NCI-H748 treated with DMSO at 0.1 percent for 48 hours (cell line): ENCODE measurements at regions not wholly inside any gene's neighbourhood (a gene's known extent, or its start where the extent isn't known, plus 50 kb on each side); places are given as distances from the start of the nearest gene placed in this dataset.
A peak's percentile ranks its signal among the peaks of the same experiment; 100 is the strongest.
"Not testable (repeated sequence)": the region's sequence is repeated elsewhere in the genome, so short reads cannot be mapped to it uniquely, and the experiment has no call there.

Experiments
- DNase-seq: peaks from one replicate; lab custom pipeline; 2025; lab: John Stamatoyannopoulos, UW

DNA sequence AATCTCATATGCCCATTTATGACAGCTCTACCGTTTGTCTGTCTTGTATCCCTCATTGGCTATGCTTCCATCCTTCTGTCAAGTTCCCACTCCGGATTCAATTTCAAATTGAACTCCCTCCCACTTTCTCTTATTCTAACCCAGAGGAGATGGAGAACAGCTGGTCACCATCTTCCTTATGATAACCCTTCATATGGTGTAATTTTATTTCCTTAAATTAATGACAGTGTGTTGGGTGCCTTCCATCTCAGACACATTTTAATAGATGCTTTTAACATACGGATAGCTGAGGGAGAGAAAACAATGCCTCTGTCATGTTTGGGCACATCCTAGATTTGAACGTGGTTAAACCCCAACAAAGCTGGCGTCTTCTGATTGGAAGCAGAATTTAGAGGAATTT lies 103.0 kb upstream of the PLXNA2 start:
- DNase-seq = no peak

GRCh38 chr1:208349694-208350330 lies 105.6 kb upstream of the PLXNA2 start:
- DNase-seq = peak; percentile 80

DNA sequence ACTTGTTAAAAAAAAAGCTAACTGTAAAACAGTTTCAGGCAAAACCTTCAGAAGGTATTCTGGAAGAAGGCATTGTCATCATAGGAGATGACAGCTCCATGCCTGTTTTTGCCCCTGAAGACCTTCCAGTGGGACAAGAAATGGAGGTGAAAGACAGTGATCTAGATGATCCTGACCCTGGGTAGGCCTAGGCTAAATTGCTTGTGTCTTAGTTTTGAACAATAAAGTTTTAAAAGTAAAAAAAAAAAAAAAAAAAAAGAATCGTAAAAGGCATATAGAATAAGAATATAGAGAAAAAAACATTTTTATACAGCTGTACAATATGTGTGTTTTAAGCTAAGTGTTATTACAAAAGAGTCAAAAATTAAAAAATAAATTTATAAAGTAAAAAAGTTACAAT lies 106.6 kb upstream of the PLXNA2 start:
- no peak for DNase-seq

DNA sequence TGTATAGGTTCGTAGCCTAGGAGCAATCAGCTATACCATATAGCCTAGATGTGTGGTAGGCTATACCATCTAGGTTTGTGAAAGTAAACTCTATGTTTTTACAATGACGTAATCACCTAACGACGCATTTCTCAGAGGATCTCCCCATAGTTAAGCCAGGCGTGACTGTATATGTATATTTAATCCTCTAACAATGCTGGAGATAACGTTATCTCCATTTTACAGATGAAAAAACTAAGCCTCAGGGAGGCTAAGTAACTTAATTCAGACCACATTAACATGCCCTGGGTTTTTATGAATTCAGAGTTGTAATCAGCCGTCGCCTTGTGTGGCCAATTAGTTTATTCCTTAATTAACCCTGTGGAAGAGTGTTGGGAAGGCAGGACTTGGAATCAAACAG lies 107.7 kb upstream of the PLXNA2 start:
- no peak for DNase-seq

DNA sequence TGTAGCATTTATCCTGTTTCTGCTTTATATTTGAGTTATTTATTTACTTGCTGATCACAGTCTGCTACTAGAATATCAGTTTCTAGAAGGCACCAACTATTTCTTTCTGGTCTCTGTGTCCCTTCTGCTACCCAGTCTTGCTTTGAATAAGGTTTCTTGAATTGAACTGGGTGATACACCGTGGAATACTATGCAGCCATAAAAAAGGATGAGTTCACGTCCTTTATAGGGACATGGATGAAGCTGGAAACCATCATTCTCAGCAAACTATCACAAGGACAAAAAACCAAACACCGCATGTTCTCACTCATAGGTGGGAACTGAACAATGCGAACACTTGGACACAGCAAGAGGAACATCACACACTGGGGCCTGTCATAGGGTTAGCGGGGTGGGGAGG lies 109.6 kb upstream of the PLXNA2 start:
- DNase-seq = not testable (repeated sequence)

DNA sequence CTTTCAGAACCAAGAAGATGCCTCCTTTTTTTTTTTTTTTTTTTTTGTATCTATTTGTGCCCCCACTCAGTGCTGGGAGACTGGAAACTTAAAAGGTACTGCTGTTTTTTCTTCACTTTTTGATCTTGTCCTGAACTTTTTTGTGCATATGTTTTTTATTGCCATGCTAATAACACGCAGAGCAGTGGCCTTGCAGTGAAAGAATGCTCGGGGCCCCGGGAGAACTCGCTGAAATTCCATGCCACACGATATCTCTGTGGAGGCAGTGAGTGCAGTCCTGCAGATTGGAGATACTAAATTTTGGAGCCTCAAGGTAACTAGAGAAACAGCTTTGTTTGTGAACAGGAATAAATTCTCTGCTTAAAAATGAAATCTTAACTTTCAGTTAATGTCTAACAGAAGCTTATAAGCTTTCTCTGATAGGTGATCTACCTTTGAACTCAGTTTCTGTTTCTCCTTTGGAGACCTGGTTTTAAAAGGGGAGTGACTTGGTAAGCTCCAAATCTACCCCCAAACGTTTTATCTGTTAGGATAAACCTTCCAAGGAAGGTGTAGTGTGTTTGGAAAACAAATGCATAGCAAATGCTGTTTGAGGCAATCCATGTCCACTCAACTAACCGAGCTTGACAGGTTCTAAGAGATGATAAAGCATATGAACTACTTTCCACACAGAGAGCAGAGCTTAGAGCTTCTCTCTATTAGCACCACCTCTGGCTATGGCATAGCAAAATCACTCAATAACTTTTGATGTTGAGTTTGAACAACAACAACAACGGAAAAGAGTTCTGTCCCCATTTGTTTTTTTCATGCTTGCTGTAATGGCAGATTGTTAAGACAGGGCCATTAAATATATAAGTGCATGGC lies 113.7 kb upstream of the PLXNA2 start:
- no peak for DNase-seq

GRCh38 chr1:208358651-208359050 lies 114.5 kb upstream of the PLXNA2 start:
- no peak for DNase-seq

- DNase-seq = no peak
Measured at GRCh38 chr1:208362011-208362410, 117.8 kb upstream of the PLXNA2 start.

GRCh38 chr1:208366559-208366958 lies 122.4 kb upstream of the PLXNA2 start:
- no peak for DNase-seq

- DNase-seq = no peak
Measured at GRCh38 chr1:208369045-208369444, 124.9 kb upstream of the PLXNA2 start.

- DNase-seq = no peak
Measured at GRCh38 chr1:208369658-208370057, 125.5 kb upstream of the PLXNA2 start.

GRCh38 chr1:208374391-208374941 lies 130.3 kb upstream of the PLXNA2 start:
- DNase-seq = no peak

DNA sequence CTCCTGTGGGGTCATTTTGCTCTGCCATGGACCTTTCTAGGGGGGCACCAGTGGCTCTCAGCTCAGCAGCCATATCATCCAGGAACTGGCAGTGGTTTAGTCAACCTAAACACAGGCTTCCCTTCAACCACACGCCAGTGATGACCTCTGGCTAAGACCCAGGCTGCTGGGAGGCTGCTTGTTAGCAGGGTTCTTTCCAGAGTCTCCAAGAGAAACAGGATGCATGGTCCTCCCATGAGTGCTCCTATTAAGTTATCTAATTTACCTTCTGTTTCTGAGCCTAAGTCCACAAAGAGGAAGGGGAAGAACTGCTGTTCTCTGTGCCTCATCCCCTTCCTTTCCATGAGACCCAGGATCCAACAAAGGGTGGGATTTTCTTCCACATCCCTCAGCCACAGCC lies 137.3 kb upstream of the PLXNA2 start:
- DNase-seq = no peak

- peak; percentile 73 for DNase-seq
Measured at GRCh38 chr1:208387908-208388811, 144.0 kb upstream of the PLXNA2 start.

DNA sequence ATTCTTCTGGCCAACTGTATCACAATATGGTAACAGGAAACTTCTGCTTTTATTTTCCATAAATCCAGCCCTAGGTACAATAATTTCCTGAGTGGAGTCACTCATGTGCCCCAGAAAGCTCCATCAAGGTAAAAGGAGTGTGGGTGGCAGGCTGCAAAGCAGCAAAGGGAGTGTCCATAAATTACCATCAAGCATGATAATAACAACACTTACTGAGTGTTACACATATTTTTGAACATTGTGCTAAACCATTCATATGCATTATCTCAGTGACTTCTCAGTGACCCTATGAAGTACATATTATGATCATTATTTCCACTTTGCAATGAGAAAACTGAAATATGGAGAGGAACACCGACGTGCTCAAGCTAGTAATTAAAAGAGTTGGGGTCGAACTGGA lies 149.2 kb upstream of the PLXNA2 start:
- DNase-seq = no peak

DNA sequence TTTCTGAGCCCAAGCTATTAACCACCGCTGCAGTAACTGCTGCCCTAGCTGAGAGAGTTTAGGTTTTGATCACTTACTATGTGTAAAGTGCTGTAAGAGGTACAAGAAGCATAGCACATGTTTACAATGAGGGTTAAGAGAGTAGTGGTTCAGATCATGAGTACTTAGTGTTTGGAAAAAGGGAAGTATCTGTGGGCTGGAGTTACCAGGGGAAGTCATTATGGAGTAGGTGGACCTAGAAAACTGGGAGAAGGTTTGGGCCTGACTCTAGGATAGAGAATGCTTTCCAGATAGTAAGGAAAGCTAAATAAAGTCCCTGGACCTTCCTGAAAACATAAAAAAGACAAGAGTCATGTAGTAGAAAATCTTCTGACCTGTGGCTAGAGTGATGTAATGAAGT lies 149.6 kb upstream of the PLXNA2 start:
- no peak for DNase-seq

DNA sequence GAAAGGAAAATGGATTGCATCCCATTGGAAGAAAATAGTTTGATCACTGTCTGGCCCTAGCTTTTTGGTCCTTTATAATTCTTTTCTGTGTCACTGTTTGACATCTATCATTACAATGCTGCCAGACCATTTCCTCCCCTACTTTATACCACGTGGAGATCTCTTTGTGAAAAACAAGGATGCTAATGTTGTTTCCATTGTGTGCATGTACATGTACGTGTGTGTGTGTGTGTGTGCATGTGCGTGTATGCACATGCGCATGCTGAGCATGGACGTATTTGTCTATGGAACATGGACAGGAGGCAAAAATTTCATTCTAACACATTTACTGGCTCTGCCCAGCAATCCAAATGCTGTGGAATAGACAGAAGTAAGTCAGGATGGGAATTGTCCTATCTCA lies 153.1 kb upstream of the PLXNA2 start:
- no peak for DNase-seq

GRCh38 chr1:208405014-208405413 lies 160.8 kb upstream of the PLXNA2 start:
- DNase-seq = no peak

- DNase-seq = no peak
Measured at GRCh38 chr1:208409176-208409575, 165.0 kb upstream of the PLXNA2 start.

DNA sequence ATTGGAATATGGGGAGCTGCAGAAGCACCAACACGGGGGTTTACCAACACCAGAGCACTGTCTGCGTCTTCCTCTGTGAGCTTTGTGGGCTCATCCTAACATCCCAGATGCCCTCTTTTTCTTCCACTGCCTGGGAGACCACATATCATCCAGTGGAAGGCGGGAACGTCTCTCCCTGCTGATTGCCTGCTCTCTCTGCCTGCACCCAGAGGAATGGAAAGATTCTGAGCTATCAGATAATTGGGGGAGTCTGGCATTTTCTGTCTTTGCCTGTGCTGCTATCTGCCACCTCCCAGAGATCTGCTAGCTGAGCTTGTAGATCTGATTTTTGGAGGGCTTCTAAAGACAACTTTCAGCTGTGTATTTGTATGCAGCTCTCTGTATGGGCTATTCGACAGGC lies 166.2 kb upstream of the PLXNA2 start:
- no peak for DNase-seq

DNA sequence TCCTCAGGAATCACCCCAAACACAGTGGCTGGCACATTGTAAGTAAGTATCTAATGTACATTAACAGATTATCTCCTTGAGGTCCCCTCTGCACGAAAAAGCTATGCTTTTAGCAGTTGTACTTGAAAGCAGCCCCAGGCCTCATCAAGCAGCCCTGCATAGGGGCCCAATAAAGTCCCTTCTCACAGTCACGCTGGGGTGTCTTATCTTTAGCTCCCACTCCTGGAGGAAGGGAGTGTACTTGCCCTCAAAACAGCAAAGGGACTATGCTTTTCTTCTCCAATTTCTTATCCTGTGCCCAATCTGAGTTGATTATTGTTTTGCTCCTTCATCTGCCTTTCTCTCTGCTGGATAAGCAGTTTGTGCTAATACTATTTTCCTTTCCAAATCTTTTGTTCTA lies 168.8 kb upstream of the PLXNA2 start:
- no peak for DNase-seq

GRCh38 chr1:208418667-208419066 lies 174.5 kb upstream of the PLXNA2 start:
- no peak for DNase-seq
